Occipital lobe (tissue), 1 donor: ENCODE measurements at regions not wholly inside any gene's neighbourhood (a gene's known extent, or its start where the extent isn't known, plus 50 kb on each side); places are given as distances from the start of the nearest gene placed in this dataset.

Source experiments
- DNase-seq: peaks from one replicate; lab custom pipeline; 2025; lab: John Stamatoyannopoulos, UW

DNA sequence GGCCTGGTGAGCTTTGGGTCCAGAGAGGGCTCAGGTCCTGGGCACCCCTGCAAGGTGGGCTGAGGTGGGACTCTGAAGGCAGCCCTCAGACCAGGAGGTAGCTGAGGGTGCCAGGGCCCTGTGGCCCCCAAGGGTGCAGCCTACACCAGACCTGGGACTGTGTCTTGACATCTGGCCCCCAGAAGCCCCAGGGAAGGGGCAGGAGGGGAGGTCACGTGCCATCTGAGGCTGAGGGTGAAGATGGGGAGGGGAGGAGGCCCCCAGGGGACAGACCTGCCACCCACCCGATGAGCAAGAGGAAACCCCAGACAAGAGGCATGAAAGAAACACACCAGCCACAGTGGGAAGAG lies 520.2 kb downstream of the BRD1 start:
- DNase-seq: no peak

GRCh38 chr22:49306632-49307480 lies 520.8 kb downstream of the BRD1 start:
- no peak for DNase-seq

DNA sequence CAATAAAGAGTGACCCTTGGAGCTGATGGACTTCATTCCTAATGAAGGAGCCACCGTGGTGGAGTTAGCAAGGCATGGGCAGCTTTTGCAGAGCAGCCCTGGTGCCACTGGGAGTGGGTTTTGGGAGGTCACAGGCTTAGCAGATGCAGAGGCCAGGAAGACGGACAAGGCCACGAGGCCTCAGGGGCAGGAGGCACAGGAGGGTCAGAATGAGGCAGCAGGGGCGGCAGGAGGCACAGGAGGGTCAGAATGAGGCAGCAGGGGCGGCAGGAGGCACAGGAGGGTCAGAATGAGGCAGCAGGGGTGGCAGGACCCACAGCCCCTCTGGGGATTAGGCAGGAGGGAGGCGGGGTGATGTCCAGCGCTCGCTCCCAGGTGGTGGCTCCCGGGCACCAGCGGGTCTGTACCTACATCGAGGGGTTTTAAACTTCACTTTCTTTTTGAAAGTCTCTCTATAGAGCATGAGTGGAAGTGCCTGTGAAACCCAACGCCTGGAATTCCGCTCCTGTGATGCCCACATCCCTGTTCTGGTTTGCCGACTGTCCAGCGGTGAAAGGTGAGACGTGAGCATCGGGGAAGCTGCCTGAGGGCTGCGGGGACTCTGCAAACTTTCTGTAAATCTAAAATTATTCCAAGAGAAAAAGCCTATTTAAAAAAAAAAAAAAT lies 521.6 kb downstream of the BRD1 start:
- DNase-seq: no peak

- peak; percentile 56 for DNase-seq
Observed at GRCh38 chr22:49305214-49305965, 522.3 kb downstream of the BRD1 start.

- DNase-seq: no peak
Observed at GRCh38 chr22:49303781-49304461, 523.8 kb downstream of the BRD1 start.

- DNase-seq: no peak
Observed at GRCh38 chr22:49303061-49303735, 524.5 kb downstream of the BRD1 start.

DNA sequence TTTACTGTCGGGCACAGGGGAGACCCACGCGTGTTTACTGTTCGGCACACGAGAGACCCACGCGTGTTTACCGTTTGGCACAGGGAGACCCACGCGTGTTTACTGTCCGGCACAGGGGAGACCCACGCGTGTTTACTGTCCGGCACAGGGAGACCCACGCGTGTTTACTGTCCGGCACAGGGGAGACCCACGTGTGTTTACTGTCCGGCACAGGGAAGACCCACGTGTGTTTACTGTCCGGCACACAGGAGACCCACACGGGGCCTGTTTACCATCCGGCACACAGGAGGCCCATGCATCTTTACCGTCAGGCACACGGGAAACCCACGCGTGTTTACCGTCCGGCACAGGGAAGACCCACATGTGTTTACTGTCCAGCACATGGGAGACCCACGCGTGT lies 525.1 kb downstream of the BRD1 start:
- no peak for DNase-seq

- DNase-seq: no peak
Observed at GRCh38 chr22:49302150-49302460, 525.6 kb downstream of the BRD1 start.

DNA sequence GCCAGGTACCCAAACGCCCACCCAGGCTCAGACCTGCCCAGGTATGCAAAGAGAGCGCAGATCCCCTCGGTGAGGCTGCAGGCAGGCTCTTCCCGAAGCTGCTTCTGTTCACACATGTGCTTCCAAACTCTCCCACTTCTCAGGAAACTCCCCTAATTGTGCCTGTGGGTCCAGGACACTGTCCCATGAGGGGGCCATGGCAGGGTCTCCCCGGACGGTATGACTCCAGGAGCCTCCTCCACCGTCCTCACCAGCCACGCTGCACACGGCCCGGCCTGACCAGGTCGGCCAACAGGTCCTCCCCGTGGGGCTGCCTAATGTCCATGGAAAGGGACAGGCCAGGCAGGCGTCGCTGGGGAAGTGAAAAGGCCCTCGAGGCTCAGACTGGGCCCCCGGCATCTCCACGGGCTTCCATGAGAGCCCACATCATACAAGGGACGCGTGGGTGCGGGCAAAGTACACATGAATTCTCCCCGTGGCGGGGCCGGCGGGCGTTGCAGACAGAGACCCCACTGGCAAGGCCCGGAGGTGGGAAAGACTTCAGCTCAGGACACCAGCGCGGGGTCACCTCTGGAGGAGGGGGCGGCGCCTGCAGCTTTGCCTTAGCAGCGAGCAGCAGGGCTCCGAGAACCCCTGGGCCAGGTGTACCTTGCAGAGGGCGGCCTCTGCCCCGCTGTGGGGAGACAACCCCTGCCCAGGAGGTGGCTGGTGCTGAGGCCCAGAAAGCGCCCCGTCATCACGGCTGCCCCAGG lies 526.1 kb downstream of the BRD1 start:
- no peak for DNase-seq

- DNase-seq: no peak
Observed at GRCh38 chr22:49300951-49301397, 526.7 kb downstream of the BRD1 start.

GRCh38 chr22:49300241-49300640 lies 527.4 kb downstream of the BRD1 start:
- no peak for DNase-seq

DNA sequence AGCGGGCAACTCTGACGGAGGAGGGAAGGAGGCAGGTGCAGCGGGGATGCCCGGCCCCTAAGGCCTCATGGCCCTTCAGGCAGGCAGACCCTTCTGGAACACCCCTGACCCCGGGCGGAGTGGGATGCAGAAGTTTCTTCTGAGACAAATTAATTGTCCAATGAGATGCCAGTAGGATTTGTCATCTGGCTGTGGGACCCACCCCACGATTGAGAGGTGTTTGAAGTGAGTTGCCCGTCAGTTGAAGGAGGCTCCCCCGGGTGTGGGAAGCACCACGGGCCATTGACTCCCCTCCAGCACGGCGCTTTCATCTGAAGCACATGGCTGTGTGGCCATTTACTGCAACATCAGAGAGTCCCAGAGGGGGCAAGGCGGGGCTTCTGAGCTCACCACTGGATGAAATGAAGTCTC lies 527.8 kb downstream of the BRD1 start:
- no peak for DNase-seq

DNA sequence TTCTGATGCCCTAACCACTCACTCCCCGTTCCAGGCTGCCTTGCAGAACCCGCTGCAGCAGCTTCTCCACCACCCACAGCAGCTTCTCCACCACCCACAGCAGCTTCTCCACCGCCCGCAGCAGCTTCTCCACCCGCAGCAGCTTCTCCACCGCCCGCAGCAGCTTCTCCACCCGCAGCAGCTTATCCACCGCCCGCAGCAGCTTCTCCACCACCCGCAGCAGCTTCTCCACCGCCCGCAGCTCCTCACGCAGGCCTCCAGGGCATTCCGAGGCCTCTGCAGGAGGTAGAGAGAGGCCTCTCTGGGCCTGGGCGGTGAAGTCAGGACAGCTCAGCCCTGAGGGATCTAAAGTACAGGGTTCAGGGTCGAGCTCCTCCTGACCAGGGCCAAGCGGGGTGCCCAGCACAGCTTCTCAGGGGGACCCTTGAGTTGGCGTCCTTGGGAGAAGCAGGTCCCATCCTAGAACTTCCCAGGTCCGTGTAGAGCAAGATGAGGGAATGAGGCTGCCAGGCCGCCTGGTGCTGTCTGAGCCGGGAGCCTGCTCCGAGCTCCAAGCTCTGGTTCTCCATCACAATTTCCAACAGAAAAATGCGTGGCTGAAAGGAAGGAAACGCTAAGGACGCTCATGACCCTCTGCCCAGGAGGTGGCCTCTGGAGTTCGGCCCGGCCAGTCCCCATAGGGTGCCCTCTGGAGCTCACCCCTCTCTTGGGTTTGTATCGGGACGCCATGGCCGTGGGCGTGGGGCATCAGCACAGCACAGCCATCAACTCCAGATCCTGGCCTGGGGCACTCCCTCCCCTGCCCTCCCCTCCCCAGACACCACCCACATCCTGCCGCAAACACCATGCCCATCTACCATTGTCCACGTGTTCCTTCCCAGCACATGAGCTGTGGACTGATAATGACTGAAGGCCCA lies 528.6 kb downstream of the BRD1 start:
- no peak for DNase-seq

DNA sequence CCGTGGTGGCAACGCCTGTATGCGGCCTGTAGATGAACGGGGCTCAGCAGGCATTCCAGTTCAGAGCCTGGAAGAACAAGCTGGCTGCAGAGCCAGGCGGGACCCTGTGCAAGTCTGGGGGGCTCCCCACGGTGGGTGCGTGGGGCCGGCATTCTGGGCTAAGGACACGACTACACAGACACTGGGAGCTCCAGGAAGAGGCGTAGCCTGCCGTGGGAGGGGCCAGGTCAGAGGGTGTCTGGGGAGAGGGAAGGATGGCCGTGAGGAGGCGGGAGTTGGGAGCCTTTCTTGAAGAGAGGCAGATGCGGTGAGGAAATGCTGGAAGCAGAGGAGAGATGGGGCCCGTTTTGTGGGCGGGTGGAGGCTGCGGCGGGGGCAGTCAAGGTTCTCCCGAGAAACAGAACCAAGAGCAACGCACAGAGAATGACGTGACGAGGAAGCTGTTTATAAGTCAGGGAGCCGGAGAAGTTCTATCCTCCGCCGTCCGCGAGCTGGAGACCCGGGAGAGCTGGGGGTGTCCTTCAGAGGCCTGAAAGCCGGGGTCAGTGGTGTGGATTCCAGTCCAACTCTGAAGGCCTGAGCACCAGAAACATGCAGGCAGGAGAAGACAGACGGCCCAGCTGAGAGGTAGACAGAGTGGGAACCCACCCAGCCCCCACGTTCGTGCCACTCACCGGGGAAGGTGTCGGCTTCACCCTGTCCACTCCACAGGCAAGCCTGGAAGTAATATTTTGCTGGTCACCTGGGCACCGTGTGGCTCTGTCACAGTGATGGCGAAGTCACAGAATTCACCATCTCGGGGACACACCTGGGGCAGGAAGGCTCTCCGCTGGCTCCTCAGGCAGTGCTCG lies 529.6 kb downstream of the BRD1 start:
- DNase-seq: no peak

DNA sequence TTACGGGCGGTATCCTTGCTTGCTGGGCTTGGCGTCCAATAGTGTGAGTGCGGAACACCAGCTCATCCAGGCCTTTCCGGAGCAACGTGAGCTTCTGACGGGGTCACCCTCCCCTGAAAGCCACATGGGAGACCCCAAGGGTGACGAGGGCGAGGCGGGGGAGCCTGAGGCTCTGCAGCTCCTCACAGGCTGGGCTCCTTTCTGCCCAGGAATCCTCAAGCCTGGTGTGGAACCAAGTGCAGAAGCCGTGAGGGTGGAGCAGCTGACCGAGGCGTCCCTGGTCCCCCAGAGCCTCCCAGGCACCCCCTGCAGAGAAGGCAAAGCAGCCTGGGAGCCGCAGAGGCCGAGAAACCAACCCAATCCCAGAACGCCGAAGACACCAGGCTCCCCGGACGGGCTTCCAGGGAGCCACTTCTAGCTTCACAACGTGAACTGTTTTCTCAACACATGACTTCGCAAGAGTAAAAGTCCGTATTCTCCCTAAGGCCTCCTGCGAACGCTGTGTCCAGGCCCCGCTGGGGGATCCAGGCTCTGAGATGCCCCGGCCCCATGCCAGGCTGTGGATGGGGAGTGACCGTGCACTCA lies 530.3 kb downstream of the BRD1 start:
- DNase-seq: no peak

DNA sequence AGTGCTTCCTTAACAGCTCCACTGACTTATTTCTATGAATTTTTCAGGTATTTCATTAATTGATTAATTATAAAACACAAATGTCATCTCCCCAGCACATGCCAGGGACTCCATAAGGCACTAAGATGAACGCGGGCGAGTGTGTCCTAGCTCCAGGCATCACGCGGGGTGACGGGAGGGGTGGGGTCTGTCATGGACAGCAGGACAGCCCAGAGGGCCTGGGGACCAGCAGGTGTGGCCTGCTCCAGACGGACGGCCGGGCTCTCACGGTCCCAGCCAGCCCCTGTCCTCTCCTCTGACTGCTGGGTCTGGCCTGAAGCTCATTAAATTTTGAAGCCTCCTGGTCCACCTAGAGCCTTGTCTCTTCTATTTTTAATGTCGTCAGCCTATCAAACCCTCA lies 531.1 kb downstream of the BRD1 start:
- DNase-seq: no peak

- no peak for DNase-seq
Observed at GRCh38 chr22:49295851-49296560, 531.7 kb downstream of the BRD1 start.

GRCh38 chr22:49295465-49295743 lies 532.3 kb downstream of the BRD1 start:
- no peak for DNase-seq
